ENCODE measurements at regions not wholly inside any gene's neighbourhood (a gene's known extent, or its start where the extent isn't known, plus 50 kb on each side); places are given as distances from the start of the nearest gene placed in this dataset.

- Histone ChIP-seq H3K27me3 (ENCODE audit: control insufficient read depth in 4 of 4, insufficient read depth in 4 of 4, low read length in 3 of 4) (no peaks in the 10 kb centered on the region), H3K27ac (ENCODE audit: low read depth in 1 of 2, low read length in 2 of 2) (no peak overlapping the region), H3K4me1 (ENCODE audit: control insufficient read depth in 4 of 4, insufficient read depth in 4 of 4, low read length in 3 of 4) (no peaks in the 10 kb centered on the region), H3K36me3 (ENCODE audit: control insufficient read depth in 4 of 4, insufficient read depth in 3 of 4, low read depth in 1 of 4, low read length in 3 of 4) (no peaks in the 10 kb centered on the region), H3K4me3 (ENCODE audit: low read depth in 1 of 3, low read length in 3 of 3) (no peak overlapping the region), H3K9me3 (ENCODE audit: control insufficient read depth in 4 of 4, low read length in 3 of 4) (no peaks in the 10 kb centered on the region), H3K9ac (ENCODE audit: low read depth in 1 of 2, low read length in 2 of 2) (no peak overlapping the region)
- TF ChIP-seq RAD21 (IDR thresholded peaks at IDR 0.05) (no peak), RXRA (IDR thresholded peaks at IDR 0.05) (no peak), EGR1 (IDR thresholded peaks at IDR 0.05; ENCODE audit: low read depth in 2 of 2) (no peak), GABPA (IDR thresholded peaks at IDR 0.05 in 1 of 2, conservative IDR thresholded peaks at IDR 0.05 in 1 of 2) (no peak), HNF4A (conservative IDR thresholded peaks at IDR 0.05) (no peak), HNF4G (IDR thresholded peaks at IDR 0.05) (no peak), JUND (IDR thresholded peaks at IDR 0.05) (no peak), TAF1 (conservative IDR thresholded peaks at IDR 0.05) (no peak), NR2F2 (IDR thresholded peaks at IDR 0.05) (no peak), SP1 (IDR thresholded peaks at IDR 0.05) (no peak), REST (IDR thresholded peaks at IDR 0.05) (no peak), FOXA1 (IDR thresholded peaks at IDR 0.05) (no peak), ATF3 (IDR thresholded peaks at IDR 0.05) (no peak)
- TF ChIP-seq, protein P1, sequence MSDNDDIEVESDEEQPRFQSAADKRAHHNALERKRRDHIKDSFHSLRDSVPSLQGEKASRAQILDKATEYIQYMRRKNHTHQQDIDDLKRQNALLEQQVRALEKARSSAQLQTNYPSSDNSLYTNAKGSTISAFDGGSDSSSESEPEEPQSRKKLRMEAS (IDR thresholded peaks at IDR 0.05), result no peak
- no peak for DNase-seq (ENCODE audit: low spot score)
Measured at GRCh38 chr10:47147186-47147585, 152.8 kb upstream of the GDF10 start.

DNA sequence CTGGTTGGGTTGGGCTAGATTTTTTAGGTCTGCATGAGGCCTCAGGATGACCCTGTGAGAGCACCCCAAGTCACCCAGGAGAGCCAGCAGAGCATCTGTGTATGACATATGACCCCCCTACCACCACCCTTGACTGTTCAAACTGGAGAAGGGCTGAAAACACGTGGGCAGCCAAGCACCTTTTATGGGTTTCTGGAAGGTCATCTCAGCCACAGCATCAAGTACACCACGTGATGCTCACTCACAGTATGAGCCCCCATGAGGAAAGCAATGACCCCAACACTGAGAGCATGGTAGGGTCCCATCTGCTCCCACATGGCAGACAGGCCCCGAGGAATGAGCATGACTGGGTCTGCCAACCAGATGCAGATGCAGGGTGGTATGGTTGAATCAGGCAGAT, 149.4 kb upstream of the GDF10 start:
- H3K36me3 ChIP-seq (ENCODE audit: control insufficient read depth in 4 of 4, insufficient read depth in 3 of 4, low read depth in 1 of 4, low read length in 3 of 4), result no peaks in the 10 kb centered on the region
- 63% methylated on average over 3 of the region's 3 CpGs for WGBS
- H3K4me1 ChIP-seq (ENCODE audit: control insufficient read depth in 4 of 4, insufficient read depth in 4 of 4, low read length in 3 of 4), result no peaks in the 10 kb centered on the region
- TF ChIP-seq TAF1 (conservative IDR thresholded peaks at IDR 0.05) (no peak), SP1 (IDR thresholded peaks at IDR 0.05) (no peak), EGR1 (IDR thresholded peaks at IDR 0.05; ENCODE audit: low read depth in 2 of 2) (no peak), NR2F2 (IDR thresholded peaks at IDR 0.05) (no peak)
- no peaks in the 10 kb centered on the region for H3K27me3 ChIP-seq (ENCODE audit: control insufficient read depth in 4 of 4, insufficient read depth in 4 of 4, low read length in 3 of 4)
- H3K9me3 ChIP-seq (ENCODE audit: control insufficient read depth in 4 of 4, low read length in 3 of 4), result peaks cover 3 to 7% (median 5%) of the 10 kb centered on the region in 4 donors
- DNase-seq (ENCODE audit: low spot score), result no peak
- H3K4me3 ChIP-seq (ENCODE audit: low read depth in 1 of 3, low read length in 3 of 3), result no peak overlapping the region
- no peak overlapping the region for H3K27ac ChIP-seq (ENCODE audit: low read depth in 1 of 2, low read length in 2 of 2)
- H3K9ac ChIP-seq (ENCODE audit: low read depth in 1 of 2, low read length in 2 of 2), result no peak overlapping the region

- Histone ChIP-seq H3K27me3 (ENCODE audit: control insufficient read depth in 4 of 4, insufficient read depth in 4 of 4, low read length in 3 of 4) (peaks cover 0 to 3% (median 0%) of the 10 kb centered on the region in 4 donors), H3K4me1 (ENCODE audit: control insufficient read depth in 4 of 4, insufficient read depth in 4 of 4, low read length in 3 of 4) (no peaks in the 10 kb centered on the region), H3K9ac (ENCODE audit: low read depth in 1 of 2, low read length in 2 of 2) (no peak overlapping the region), H3K27ac (ENCODE audit: low read depth in 1 of 2, low read length in 2 of 2) (no peak overlapping the region), H3K9me3 (ENCODE audit: control insufficient read depth in 4 of 4, low read length in 3 of 4) (peaks cover 3 to 11% (median 5%) of the 10 kb centered on the region in 4 donors), H3K4me3 (ENCODE audit: low read depth in 1 of 3, low read length in 3 of 3) (no peak overlapping the region), H3K36me3 (ENCODE audit: control insufficient read depth in 4 of 4, insufficient read depth in 3 of 4, low read depth in 1 of 4, low read length in 3 of 4) (no peaks in the 10 kb centered on the region)
- WGBS, result 68% methylated on average over 6 of the region's 6 CpGs
- no peak for DNase-seq (ENCODE audit: low spot score)
- no peak for TF ChIP-seq SP1 (IDR thresholded peaks at IDR 0.05)
- TF ChIP-seq REST (IDR thresholded peaks at IDR 0.05), result no peak
- TF ChIP-seq ATF3 (IDR thresholded peaks at IDR 0.05), result no peak
- TF ChIP-seq RAD21 (IDR thresholded peaks at IDR 0.05), result no peak
- no peak for TF ChIP-seq EGR1 (IDR thresholded peaks at IDR 0.05; ENCODE audit: low read depth in 2 of 2)
- no peak for TF ChIP-seq NR2F2 (IDR thresholded peaks at IDR 0.05)
- TF ChIP-seq, protein P1 (IDR thresholded peaks at IDR 0.05), result no peak
- no peak for TF ChIP-seq FOXA2 (IDR thresholded peaks at IDR 0.05)
Measured at GRCh38 chr10:47151920-47152319, 148.1 kb upstream of the GDF10 start.

Data from liver (tissue), 7 donors.